WI38 (cell line): ENCODE measurements at regions not wholly inside any gene's neighbourhood (a gene's known extent, or its start where the extent isn't known, plus 50 kb on each side); places are given as distances from the start of the nearest gene placed in this dataset.

ENCODE experiments used
- H3K4me3 ChIP-seq: 2 replicates; pipeline ENCODE4 v1.5.1; 2011; ENCODE audit warnings: low read depth, mild to moderate bottlenecking, control low read depth, low read length
- TF ChIP-seq, protein P1 (sequence below): IDR thresholded peaks from 2 replicates; pipeline ENCODE4 v1.5.1; 2012; ENCODE audit warnings: low read depth, mild to moderate bottlenecking, control low read depth, low read length

GRCh38 chr18:65516209-65516608 is 234.6 kb upstream of the CDH7 start:
- TF ChIP-seq, protein P1, sequence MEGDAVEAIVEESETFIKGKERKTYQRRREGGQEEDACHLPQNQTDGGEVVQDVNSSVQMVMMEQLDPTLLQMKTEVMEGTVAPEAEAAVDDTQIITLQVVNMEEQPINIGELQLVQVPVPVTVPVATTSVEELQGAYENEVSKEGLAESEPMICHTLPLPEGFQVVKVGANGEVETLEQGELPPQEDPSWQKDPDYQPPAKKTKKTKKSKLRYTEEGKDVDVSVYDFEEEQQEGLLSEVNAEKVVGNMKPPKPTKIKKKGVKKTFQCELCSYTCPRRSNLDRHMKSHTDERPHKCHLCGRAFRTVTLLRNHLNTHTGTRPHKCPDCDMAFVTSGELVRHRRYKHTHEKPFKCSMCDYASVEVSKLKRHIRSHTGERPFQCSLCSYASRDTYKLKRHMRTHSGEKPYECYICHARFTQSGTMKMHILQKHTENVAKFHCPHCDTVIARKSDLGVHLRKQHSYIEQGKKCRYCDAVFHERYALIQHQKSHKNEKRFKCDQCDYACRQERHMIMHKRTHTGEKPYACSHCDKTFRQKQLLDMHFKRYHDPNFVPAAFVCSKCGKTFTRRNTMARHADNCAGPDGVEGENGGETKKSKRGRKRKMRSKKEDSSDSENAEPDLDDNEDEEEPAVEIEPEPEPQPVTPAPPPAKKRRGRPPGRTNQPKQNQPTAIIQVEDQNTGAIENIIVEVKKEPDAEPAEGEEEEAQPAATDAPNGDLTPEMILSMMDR: no peak
- no peak overlapping the region for H3K4me3 ChIP-seq

DNA sequence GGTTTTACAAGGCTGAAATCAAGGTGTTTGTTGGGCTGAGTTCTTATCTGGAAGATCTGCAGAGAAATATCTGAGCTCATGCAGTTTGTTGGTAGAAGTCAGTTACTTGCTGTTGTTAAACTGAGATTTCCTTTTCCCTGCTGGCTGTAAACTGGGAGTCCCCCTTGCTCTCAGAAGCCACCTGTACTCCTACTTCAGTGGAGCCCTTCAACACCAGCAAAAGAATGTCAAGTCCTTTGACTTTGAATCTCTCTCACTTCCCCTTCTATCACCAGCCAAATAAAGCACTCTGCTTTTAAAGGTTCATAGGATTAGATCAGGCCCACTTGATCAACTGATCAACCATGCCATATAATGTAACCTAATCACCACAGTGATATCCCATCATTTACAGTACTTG is 252.2 kb upstream of the CDH7 start:
- no peak overlapping the region for H3K4me3 ChIP-seq
- TF ChIP-seq, protein P1: no peak

DNA sequence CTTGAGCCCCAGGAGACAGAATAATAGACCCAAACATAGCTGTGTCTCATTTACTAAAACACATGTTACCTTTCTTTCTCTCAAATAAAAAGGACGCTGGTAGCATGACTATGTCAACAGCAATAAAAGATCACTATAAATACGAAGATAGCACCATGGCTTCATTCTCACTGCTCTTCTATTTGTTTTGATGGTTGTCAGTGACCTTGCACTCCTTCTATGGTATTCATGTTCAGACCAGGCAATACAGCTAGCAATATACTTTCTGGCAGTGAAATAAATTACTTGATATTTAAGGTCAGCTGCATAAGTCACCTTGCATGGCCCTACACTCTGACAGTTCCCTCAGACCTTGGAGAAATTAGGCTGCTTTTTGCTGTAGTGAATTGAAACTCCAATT is 263.2 kb upstream of the CDH7 start:
- no peak overlapping the region for H3K4me3 ChIP-seq

GRCh38 chr18:65477455-65477854 is 273.4 kb upstream of the CDH7 start:
- H3K4me3 ChIP-seq: no peak overlapping the region
- TF ChIP-seq, protein P1: no peak

More for the DNA sequence above, 263.2 kb upstream of the CDH7 start:
- TF ChIP-seq, protein P1: no peak

GRCh38 chr18:65468881-65469280 is 281.9 kb upstream of the CDH7 start:
- TF ChIP-seq, protein P1: no peak
- H3K4me3 ChIP-seq: no peak overlapping the region

GRCh38 chr18:65464361-65464760 is 286.5 kb upstream of the CDH7 start:
- no peak overlapping the region for H3K4me3 ChIP-seq
- TF ChIP-seq, protein P1: no peak

DNA sequence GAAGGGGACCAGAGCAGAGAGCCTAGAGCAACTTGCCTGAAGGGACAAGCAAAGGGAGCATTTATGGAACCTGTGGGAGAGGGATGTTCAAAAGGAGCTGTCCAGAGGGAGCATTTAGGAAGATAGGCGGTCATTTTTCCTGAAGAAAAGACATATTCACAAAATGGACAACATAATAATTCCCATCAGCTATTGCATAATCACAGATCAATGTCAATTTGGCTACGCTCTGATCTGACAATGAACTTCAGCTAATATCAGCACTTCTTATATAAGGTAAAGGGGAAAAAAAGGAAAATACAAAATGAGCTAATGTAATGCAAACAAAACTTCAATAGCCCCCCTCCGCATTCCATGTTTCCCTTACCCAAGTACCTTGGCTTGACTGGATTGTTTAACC is 291.1 kb upstream of the CDH7 start:
- H3K4me3 ChIP-seq: no peak overlapping the region
- TF ChIP-seq, protein P1: no peak
